ENCODE measurements at regions not wholly inside any gene's neighbourhood (a gene's known extent, or its start where the extent isn't known, plus 50 kb on each side); places are given as distances from the start of the nearest gene placed in this dataset.

DNA sequence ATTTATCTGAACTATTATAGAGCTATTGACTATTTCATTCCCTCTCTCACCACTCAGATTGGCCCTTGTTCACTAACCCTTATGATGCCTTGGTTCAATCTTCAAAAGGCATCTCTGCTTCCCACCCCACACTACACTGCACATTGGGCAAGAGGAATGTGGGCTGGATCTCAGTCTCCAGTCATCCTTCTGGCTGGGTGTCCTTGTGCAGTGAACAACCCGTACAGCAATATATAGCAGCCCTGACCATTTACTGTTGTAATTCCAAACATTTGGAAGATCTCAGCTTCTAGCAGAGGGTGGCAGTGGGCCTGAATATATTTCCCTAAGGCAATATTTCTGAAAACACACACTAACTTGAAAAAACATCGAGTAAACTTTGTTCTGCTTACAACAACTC lies 199.2 kb upstream of the GDNF start:
- H3K36me3 ChIP-seq, result no peaks in the 10 kb centered on the region
- no peak for DNase-seq
- no peaks in the 10 kb centered on the region for H3K27me3 ChIP-seq (ENCODE audit: low read depth)
- no peaks in the 10 kb centered on the region for H3K4me1 ChIP-seq
- H3K4me3 ChIP-seq, result no peak overlapping the region
- TF ChIP-seq, protein P1, sequence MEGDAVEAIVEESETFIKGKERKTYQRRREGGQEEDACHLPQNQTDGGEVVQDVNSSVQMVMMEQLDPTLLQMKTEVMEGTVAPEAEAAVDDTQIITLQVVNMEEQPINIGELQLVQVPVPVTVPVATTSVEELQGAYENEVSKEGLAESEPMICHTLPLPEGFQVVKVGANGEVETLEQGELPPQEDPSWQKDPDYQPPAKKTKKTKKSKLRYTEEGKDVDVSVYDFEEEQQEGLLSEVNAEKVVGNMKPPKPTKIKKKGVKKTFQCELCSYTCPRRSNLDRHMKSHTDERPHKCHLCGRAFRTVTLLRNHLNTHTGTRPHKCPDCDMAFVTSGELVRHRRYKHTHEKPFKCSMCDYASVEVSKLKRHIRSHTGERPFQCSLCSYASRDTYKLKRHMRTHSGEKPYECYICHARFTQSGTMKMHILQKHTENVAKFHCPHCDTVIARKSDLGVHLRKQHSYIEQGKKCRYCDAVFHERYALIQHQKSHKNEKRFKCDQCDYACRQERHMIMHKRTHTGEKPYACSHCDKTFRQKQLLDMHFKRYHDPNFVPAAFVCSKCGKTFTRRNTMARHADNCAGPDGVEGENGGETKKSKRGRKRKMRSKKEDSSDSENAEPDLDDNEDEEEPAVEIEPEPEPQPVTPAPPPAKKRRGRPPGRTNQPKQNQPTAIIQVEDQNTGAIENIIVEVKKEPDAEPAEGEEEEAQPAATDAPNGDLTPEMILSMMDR (IDR thresholded peaks at IDR 0.05; ENCODE audit: borderline replicate concordance), result no peak
- intact Hi-C loops (cut with micrococcal nuclease), result no loop called here
- H3K9me3 ChIP-seq (replicated peaks), result no peaks in the 10 kb centered on the region
- no peak overlapping the region for H3K27ac ChIP-seq (replicated peaks)

DNA sequence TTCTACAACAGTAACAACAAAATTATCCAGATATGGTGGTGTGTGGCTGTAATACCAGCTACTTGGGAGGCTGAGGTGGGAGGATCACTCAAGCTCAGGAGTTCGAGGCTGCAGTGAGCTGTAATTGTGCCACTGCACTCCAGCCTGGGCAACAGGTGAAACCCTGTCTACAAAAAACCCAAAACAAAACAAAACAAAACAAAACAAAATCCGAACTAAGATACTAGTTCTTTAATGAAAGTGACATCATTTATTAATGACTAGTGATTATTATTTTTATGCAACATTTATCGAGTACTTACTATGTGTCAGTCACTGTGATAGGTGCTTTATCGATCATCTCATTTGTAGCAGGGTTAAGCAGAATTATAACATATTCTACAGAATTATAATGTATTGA lies 196.9 kb upstream of the GDNF start:
- no peak for DNase-seq
- Histone ChIP-seq H3K9me3 (replicated peaks) (no peaks in the 10 kb centered on the region), H3K4me1 (no peaks in the 10 kb centered on the region), H3K27ac (replicated peaks) (no peak overlapping the region), H3K27me3 (ENCODE audit: low read depth) (no peaks in the 10 kb centered on the region), H3K36me3 (no peaks in the 10 kb centered on the region), H3K4me3 (no peak overlapping the region)
- intact Hi-C loops (cut with micrococcal nuclease), result no loop called here
- TF ChIP-seq, protein P1 (IDR thresholded peaks at IDR 0.05; ENCODE audit: borderline replicate concordance), result no peak

GRCh38 chr5:38032149-38032548 lies 192.3 kb upstream of the GDNF start:
- intact Hi-C loops (cut with micrococcal nuclease), result no loop called here
- no peak overlapping the region for H3K27ac ChIP-seq (replicated peaks)
- no peaks in the 10 kb centered on the region for H3K9me3 ChIP-seq (replicated peaks)
- no peak for DNase-seq
- TF ChIP-seq, protein P1 (IDR thresholded peaks at IDR 0.05; ENCODE audit: borderline replicate concordance), result no peak
- no peaks in the 10 kb centered on the region for H3K36me3 ChIP-seq
- no peak overlapping the region for H3K4me3 ChIP-seq
- no peaks in the 10 kb centered on the region for H3K4me1 ChIP-seq
- no peaks in the 10 kb centered on the region for H3K27me3 ChIP-seq (ENCODE audit: low read depth)

GRCh38 chr5:38031304-38031703 lies 191.5 kb upstream of the GDNF start:
- no peak overlapping the region for H3K4me3 ChIP-seq
- H3K27ac ChIP-seq (replicated peaks), result no peak overlapping the region
- no peaks in the 10 kb centered on the region for H3K36me3 ChIP-seq
- H3K4me1 ChIP-seq, result no peaks in the 10 kb centered on the region
- no peak for DNase-seq
- H3K27me3 ChIP-seq (ENCODE audit: low read depth), result no peaks in the 10 kb centered on the region
- TF ChIP-seq, protein P1 (IDR thresholded peaks at IDR 0.05; ENCODE audit: borderline replicate concordance), result no peak
- no peaks in the 10 kb centered on the region for H3K9me3 ChIP-seq (replicated peaks)
- intact Hi-C loops (cut with micrococcal nuclease), result no loop called here

DNA sequence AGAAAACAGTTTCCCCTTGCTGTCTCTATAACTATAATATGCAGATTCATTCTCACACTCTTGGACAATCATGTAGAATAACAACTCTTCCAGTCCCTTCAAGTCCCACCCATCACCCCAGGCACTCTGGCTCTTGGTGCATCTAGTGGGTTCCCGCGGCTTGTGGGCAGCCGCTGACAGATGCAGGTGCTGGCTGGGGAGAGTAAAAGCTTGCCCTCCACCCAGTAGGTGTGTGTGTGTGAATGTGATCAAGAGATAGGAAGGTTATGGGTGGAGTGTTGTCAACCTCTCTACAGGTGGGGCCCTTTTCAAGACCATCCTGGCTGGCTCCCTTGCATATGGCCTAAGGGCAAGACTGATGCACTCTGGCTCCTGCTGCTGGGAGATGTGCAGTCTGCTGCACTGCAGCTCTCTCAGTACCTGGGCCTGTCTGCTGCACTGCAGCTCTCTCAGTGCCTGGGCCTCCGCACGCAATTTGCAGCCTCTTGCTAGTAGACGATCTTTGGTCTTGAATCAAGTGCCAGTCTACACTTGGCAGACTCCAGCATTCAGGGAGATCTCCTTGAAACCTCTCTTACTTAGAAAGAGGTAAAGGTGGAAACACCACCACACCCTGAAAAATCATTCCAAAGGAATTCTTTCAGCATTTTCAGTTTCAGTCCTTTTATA lies 189.7 kb upstream of the GDNF start:
- DNase-seq, result no peak
- H3K27ac ChIP-seq (replicated peaks), result no peak overlapping the region
- H3K9me3 ChIP-seq (replicated peaks), result no peaks in the 10 kb centered on the region
- no peaks in the 10 kb centered on the region for H3K36me3 ChIP-seq
- no peaks in the 10 kb centered on the region for H3K4me1 ChIP-seq
- no peaks in the 10 kb centered on the region for H3K27me3 ChIP-seq (ENCODE audit: low read depth)
- no peak overlapping the region for H3K4me3 ChIP-seq
- intact Hi-C loops (cut with micrococcal nuclease), result no loop called here
- TF ChIP-seq, protein P1 (IDR thresholded peaks at IDR 0.05; ENCODE audit: borderline replicate concordance), result no peak

Measured in left ventricle myocardium inferior (tissue), 1 donor.